Pons (tissue), 1 donor: ENCODE measurements at regions not wholly inside any gene's neighbourhood (a gene's known extent, or its start where the extent isn't known, plus 50 kb on each side); places are given as distances from the start of the nearest gene placed in this dataset.
"Not testable (repeated sequence)": the region's sequence is repeated elsewhere in the genome, so short reads cannot be mapped to it uniquely, and the experiment has no call there.

ENCODE experiments used
- DNase-seq: peaks from one replicate; pipeline ENCODE4 v3.0.0-alpha.2; 2016; ENCODE audit warnings: low spot score

DNA sequence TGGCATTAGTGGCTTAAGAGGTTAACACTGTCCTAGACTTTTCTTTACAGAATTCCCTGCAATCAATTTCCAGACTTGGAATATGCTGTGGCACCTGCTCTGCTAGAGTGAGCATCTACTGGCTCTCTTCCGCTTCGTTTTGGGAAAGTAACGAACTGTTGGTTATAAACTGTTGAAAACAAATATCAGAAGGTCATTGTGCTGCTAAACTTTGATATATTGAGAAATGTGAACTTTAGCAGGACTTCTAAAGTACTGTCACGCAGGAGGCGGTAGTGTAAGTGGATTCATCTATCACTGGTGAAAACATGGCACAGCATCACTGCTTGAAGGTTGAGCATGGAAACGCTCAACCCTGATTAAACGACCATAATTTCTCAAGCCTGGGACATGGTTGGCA is 348.9 kb downstream of the FLRT2 start:
- DNase-seq = no peak

DNA sequence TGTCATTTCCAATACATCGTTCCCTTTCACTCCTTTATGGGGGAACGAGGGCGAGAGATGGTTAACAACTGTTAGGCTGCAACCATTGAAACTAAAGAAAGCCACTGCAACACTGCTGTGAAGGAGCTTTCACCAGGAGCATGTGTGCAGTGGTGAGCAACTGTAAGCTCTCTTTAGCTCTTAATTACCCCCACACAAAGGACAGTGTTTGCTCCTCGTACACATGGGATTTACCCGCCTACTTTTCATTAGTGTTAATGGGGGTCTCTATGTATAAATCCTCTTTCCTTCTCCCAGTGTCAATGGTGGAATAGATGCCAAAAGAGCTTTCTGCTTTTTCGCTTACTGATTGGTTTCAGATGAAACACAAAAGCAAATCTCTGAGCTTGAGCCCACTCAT is 343.1 kb downstream of the FLRT2 start:
- no peak for DNase-seq

DNA sequence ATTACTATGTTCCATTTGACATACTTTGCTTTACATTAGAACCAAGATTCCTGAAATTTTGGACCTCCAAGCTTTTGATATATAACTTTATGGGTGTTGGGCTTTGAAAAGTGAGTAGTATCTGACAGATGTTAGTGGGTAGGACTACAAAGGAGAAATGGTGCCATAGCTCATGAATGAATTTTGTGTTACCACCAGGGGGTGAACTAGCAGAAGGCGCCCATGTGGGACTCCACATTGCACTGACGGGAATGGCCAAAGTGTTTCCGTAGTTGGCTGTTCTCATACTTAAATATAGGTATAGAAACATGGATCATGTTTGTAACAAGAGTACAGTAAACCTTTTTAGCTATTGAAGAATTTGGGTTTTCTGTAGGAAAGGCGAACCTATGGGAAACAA is 337.5 kb downstream of the FLRT2 start:
- DNase-seq = no peak

DNA sequence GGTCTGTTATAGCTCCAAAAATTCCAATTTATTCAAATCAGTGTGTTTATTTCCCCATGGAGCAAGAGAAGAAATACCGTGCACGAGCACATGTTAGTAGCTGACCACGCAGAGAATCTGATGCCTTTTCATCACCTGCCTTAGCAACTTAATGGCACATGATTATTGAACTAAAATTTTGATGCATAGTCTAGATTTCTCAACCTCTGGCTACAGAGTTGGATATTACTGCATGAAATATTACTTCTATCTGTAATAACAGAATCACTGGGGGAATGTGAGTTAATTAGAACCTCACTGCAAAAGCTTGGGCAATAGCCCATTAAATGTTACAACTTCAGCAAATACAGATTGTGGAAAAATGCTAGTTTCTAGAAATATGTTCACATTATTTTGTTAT is 335.8 kb downstream of the FLRT2 start:
- no peak for DNase-seq

DNA sequence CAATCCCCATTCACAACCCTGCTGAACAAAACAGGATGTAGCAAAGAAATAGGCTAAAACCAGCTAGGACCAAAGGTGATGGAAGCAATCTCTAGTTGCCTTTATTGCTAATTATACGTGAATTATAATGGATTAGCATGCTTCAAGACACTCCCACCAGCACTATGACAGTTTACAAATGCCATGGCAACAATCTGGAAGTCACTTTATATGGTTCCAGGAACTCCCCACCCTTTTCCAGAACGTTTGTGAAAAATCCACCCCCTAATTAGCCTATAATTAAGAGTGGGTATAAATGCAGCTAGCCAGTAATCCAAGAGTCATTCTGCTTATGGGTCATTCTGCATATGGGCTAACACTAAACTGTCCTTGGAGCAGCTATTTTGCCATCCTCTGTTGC is 328.7 kb downstream of the FLRT2 start:
- DNase-seq = no peak

DNA sequence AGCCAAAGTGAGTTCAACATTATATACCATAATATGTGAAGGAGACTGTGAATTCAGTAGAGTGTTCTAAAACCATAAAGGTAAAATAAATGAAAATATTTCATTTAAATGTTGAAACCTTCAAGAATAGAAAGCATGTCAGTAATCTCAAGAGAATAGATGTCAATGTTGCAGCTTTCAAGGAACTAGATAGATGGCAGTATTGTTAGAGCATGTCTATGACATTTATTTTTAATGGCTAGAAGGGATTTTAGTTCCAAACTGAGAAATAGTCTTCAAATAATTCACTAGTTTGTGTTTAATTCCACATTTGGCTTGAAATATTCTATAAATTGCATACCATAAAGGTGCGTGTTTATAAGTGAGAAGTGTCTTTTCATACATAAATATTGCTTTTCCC is 326.5 kb downstream of the FLRT2 start:
- DNase-seq = peak; percentile 49

DNA sequence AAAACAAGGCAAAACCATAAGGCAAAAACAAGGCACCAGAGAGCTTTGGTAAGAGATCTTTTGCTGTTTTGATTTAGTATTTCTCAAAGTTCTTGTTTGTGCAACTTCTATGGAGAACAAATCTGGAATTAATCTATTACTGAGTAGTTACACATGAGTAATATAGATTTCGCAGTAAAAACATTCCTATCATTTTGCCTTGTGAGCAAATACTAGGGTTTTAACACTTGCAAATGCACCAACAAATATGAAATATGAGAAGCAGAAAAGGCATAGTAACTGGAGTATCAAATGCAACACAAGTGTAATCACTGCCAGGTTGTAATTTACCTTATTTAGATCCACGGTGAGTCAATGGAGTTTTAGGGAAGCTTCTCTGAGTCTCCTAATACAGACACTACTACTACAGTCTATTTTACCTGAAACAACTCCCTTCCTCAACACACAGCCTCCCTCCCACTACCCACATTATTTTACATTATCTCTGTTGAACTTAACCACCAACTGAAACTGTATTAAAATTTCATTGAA is 324.1 kb downstream of the FLRT2 start:
- no peak for DNase-seq

DNA sequence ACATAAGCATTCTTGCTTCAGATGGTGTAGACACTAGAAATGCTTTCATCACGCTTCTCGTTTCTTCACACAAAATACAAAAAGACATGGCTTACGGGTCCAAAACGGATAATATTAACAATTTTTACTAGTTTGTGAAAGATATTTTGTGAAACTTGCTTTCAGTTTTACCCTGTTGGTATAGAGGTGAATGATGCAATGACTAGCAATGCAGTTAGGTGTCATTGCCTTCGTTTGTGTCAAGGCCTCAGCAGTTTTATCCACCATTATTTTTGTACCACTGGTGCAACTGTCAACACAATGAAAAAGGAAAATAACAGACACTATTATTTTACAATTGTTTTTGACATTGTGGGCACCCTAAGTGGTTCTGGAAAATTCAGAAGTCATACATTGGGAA is 323.0 kb downstream of the FLRT2 start:
- no peak for DNase-seq

DNA sequence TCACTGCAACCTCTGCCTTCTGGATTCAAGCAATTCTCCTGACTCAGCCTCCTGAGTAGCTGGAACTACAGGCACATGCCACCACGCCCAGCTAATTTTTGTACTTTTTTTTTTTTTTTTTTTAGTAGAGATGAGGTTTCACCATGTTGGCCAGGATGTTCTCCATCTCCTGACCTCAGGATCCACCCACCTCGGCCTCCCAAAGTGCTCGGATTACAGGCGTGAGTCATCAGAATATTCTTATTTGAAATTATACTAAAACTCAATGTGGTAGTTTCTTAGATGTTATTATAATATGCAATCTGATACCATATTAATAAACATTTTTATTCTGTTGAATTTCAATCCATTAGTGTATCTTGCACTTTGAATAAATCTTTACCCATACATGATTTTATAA is 322.2 kb downstream of the FLRT2 start:
- DNase-seq = not testable (repeated sequence)

DNA sequence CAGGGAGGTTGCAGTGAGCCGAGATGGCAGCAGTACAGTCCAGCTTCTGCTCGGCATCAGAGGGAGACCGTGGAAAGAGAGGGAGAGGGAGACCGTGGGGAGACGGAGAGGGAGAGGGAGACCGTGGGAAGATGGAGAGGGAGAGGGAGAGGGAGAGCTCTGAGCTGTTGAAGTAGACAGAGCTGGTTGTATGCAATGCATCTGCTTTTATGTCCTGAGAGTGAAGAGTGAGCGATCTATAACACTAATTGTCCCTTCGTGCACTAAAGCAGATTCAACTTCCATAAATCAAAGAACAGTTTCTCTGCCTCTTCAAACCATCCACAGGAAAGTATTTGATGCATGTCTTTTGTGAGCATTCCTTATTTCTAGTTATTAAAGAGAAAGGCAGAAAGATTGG is 300.6 kb downstream of the FLRT2 start:
- DNase-seq = not testable (repeated sequence)

DNA sequence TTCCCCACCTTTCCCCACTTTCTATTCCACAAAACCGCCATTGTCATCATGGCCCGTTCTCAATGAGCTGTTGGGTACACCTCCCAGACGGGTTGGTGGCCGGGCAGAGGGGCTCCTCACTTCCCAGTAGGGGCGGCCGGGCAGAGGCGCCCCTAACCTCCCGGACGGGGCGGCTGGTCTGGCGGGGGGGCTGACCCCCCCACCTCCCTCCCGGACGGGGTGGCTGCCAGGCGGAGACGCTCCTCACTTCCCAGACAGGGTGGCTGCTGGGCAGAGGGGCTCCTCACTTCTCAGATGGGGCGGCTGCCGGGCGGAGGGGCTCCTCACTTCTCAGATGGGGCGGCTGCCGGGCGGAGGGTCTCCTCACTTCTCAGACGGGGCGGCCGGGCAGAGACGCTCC is 299.7 kb downstream of the FLRT2 start:
- DNase-seq = not testable (repeated sequence)

DNA sequence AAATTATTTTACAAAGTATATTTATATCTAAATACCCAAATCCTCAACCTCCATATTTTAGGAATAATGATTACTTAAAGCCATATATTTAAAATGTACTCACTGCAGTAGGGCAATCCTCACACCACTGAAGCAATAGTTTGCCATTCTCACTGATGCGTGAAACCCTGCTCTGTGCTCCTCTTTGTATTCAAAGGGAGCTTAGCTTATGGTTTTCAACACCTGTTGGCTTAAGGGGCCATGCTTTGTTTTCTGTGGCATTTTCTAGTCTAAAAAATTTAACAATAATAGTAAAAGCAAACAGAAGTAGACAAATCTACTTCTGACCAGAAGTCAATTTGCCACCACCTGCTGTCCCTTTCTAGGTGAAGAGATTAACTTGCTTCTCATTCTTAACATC is 294.6 kb downstream of the FLRT2 start:
- DNase-seq = no peak

DNA sequence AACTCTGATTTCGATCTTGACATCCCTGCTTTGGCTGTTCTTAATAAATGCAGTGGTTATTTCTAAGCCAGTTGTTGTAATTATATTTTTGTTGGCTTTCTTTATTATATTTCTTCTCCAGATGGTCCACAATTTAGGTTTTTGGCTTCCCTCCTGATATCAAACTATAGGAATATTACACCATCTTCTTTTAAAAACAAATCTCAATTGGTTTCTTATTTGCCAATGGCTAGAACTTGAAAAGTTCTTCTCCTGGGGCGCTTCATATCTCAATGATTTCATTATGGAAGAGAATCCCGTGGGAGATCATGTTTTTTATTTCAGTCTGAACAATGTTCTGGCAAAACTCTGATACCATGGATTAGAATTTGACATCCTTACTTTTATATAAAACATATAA is 292.3 kb downstream of the FLRT2 start:
- no peak for DNase-seq

DNA sequence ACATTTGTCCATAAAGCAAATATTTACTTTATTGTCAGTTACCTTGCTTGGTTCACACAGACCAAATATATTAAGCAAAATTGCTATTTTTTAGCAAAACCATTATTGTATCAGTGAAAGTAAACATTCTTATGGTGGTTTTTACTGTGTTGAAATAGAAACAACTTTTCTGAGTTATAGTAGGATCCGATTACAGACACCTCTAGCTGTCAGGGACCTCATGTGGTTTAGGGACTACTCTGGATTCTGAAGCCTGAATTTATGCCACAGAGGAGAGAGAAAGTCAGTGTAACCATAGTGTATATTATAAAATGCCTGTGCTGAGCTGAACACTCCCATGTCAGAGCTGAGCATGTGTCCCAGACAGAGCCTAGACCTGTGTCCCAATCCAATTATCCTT is 287.5 kb downstream of the FLRT2 start:
- DNase-seq = no peak

DNA sequence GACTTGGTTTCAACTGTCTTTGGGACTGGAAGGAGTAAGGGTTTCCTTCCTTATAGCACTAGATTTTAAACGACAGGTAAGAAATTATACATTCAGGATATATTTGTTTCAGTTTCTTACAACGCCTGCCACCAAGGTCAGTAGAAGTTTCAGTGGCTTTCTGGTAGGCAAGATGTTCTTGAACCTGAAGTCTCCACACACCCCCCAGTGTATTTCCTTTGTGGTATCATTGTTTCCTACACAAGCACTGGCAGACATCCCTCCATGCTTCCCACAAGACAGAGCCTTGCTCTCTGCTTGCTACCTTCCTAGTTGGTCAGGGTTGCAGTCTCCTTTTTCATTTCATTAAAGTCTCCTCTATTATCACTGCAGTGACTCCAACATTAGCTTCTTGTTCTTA is 283.1 kb downstream of the FLRT2 start:
- no peak for DNase-seq

DNA sequence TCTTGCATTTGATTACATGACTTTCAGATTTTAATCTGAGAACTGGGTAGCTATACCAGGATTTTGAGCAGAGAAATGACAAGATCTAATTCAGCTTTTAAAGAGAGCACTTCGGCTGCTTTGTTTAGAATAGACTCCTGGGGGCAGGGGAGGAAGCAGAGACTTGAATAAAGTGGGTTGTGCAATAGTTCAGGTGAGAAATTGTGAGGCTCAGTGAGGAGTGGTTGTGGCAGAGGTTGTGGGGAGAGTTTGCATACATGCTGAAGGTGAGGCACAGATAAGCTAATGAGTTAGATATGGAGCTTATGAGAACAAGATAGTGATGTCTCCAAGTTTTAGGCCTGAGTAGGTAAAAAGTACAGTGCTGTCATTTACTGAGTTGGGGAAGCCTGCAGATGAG is 281.4 kb downstream of the FLRT2 start:
- no peak for DNase-seq

DNA sequence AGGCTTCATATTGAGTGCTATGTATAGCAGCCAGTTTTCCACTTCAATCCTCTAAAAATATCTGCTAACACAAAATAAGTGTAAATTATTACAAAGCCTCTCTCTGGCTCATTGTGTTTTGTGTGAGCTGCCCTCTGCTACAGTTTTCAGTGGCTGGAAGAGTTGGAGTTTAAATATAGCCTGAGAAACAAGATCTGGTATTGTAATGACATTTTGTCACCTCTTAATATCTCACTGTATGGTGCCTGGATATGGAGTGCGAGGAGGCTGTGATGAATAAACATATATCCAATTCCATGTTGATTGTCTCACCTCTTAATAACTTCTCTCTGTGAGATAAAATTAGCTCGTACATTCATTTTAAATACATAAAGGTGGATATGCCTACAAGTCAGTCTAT is 269.7 kb downstream of the FLRT2 start:
- no peak for DNase-seq

DNA sequence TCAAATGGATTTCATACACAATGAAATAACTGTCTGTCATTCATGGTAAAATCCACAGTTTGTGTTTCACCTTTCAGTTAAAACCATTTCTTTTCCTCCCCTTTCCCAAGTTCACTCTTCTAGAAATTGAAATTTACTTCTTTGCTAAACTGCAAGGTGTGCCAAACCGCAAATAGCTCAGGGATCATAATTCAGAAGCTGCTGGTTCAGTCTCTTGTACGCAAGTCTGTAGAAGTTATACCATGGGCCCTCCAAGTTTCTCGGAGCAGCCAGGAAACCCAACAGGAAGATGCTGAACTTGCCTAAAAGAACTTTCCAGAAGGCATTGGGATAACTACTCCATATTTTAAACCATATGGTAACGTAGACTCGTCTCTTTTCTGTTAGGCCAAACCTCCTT is 268.9 kb downstream of the FLRT2 start:
- DNase-seq = no peak

DNA sequence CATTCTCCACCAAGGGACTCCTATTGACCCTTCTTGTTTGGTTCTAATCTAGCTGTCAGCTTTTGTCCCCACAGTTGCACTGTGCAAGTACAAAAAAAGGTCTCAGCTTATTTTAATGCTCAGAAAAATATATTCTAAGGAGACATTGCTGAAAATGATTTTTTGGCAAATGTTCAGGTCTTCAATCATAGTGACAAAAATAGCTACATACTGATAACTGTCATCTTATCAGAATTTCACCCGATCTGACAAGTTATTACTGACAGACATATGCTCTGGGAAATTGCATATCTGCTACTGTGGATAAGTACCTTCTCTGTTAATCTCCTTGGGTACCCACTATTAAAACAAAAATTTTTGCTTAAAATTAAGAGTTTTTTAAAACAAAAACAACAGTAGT is 263.6 kb downstream of the FLRT2 start:
- no peak for DNase-seq

DNA sequence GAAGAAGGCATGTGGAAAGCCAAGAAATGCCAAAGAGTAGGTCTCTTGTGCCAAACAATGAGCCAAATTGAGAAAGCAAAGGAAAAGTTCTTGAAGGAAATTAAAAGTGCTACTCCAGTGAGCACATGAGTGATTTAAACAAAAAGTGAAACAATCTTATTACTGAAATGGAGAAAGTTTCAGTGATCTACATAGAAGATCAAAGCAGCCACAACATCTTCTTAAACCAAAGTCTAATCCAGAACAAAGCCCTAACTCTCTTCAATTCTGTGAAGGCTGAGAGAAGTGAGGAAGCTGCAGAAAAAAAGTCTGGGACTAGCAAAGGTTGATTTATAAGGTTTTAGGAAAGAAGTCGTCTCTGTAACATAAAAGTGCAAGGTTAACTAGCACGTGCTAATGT is 259.6 kb downstream of the FLRT2 start:
- DNase-seq = no peak

DNA sequence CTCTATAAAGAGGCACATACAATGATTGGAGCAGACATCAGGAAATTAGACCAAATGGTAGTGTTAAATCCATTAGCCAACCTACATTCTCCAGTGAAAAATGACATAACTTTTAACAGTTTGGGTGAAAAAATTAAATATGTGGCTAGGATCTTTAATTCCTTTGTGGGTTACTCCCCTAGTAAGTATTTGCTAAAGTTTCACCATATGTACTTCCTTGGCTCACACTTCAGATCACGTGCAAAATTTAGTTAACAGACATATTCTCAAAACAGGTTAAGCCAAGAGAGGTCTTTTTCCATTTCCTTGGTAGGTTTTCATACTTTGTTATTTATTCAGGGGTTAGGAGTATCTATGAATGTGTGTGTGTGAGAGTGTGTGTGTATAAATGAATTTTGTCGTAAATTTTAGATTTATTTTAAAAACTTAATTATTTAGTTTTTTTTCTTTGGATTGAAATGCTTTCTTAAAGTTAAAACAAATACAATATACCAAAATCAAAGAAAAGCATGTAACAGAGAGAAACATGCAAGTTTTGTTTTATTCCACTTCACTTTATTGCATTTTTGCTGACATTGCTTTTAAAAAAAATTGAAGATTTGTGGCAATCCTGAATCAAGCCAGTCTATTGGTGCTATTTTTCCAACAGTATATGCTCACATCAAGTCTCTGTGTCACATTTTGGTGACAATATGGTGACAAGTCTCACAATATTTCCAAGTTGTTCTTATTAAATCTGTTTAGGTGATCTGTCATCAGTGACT is 258.7 kb downstream of the FLRT2 start:
- no peak for DNase-seq

DNA sequence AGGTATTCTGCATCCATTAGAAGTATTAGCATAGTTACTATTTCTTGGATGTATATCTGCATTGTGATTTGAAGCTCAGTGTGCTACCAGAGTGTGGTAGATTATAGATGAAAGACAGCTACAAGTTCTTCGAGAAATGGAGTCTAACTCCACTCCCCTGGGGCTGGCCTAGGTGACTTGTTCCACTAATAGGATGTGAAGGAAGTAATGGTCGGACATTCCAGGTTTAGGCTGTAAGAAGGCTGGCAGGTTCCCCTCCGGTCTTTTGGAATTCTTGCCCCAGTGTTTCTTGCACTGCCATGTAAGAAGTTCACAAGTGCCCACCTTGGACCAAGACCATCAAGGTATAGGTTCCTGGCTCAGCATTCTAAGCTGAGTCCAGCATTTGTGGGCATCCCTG is 236.4 kb downstream of the FLRT2 start:
- DNase-seq = no peak

DNA sequence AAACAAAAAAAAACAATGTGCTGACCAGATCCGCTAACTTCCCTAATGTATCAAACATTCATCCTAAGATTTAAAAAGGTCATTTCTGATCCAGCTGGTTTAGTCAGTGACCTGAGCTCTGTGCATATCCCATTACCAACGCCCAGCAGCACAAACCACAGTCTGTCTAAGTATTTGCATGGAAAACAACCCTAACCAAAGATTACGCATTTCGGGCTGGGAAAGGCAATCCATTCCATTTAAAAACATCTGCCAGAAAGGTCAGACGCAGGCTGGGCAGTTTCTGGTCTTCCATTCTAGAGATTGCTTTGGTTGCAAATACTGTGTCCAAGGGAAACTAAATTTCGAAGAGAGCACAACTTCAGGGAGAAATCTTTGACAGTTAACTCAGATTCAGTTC is 234.9 kb downstream of the FLRT2 start:
- DNase-seq = no peak

DNA sequence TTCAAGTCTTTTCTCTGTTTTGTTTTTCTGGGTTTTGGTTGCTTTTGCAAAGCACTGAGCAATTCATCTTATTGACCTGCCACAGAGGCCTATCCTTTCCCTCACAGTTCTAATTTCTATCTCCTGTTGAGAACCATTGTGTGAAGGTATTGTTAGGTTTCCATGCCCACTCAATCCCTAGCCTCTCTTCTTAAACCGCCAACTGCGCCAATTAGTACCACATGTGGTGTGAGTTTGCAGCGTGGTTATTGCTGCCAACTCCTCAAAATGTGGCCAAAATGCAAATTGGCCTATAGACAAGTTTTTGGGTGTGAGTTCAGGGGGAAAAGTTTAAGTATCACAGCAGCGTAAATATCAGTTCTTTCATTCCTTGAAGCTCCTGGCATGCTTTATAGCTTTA is 232.6 kb downstream of the FLRT2 start:
- no peak for DNase-seq
